ENCODE measurements at regions not wholly inside any gene's neighbourhood (a gene's known extent, or its start where the extent isn't known, plus 50 kb on each side); places are given as distances from the start of the nearest gene placed in this dataset.

GRCh38 chr7:33814400-33814799 lies 90.9 kb upstream of the BMPER start:
- H3K4me3 ChIP-seq (ENCODE audit: insufficient read depth, low read depth, low read length), result no peak overlapping the region
- H3K27me3 ChIP-seq (ENCODE audit: insufficient read depth, low read length), result no peaks in the 10 kb centered on the region
- no peaks in the 10 kb centered on the region for H3K79me2 ChIP-seq (ENCODE audit: insufficient read depth, low read length)
- H3K27me3 Mint-ChIP-seq (ENCODE audit: low read depth, unreplicated experiment), result no peaks in the 10 kb centered on the region
- no peaks in the 10 kb centered on the region for H3K9me3 ChIP-seq (ENCODE audit: insufficient read depth, low read depth, low read length)
- H3K27ac Mint-ChIP-seq (ENCODE audit: unreplicated experiment), result no peak overlapping the region
- no peak overlapping the region for H3K27ac ChIP-seq (ENCODE audit: low read depth, low read length)
- no peak overlapping the region for H3K4me3 Mint-ChIP-seq (ENCODE audit: unreplicated experiment)
- no peaks in the 10 kb centered on the region for H3K4me1 Mint-ChIP-seq (ENCODE audit: low read depth, unreplicated experiment)
- H3K4me1 ChIP-seq (ENCODE audit: insufficient read depth, low read length), result no peaks in the 10 kb centered on the region
- no peak for FAIRE-seq
- peak overlapping the region; percentile 30 for H2AFZ ChIP-seq (ENCODE audit: low read depth, low read length)
- H3K36me3 Mint-ChIP-seq (ENCODE audit: low read depth, unreplicated experiment), result no peaks in the 10 kb centered on the region
- no peaks in the 10 kb centered on the region for H3K36me3 ChIP-seq (ENCODE audit: insufficient read depth, low read length)
- DNase-seq (ENCODE audit: low read depth), result no peak
- peak overlapping the region; percentile 16 for H3K4me2 ChIP-seq (ENCODE audit: low read length)
- no peak overlapping the region for H3K9ac ChIP-seq (ENCODE audit: low read length)
- H4K20me1 ChIP-seq (ENCODE audit: insufficient read depth, low read length), result no peaks in the 10 kb centered on the region
- peaks cover 5% of the 10 kb centered on the region for H3K9me3 Mint-ChIP-seq (ENCODE audit: unreplicated experiment)
- TF ChIP-seq EZH2 (IDR thresholded peaks at IDR 0.05; ENCODE audit: insufficient read depth, low read length), result no peak
- no peak for TF ChIP-seq CTCF (IDR thresholded peaks at IDR 0.05; ENCODE audit: insufficient read depth, low read depth, low read length)

DNA sequence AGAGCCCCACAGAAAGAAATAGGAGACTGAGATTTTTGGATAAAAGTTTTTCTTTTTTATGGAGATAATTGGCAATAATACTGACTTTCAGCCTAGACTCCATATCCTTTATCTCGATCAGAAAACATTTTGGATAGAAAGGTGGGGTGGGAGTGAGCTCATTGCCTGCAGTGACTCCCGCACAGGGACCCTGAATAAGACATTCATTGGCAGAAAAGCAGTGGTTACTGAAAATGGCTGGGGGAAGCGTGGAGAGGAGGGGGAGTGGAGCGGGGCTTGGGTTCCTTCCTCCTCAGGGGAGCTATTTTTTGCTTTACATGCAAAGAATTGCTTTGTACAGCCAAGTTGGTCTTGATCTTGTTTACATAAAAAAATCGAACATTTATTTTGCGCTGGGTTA lies 90.4 kb upstream of the BMPER start:
- no peaks in the 10 kb centered on the region for H3K4me1 ChIP-seq (ENCODE audit: insufficient read depth, low read length)
- Mint-ChIP-seq H3K4me1 (ENCODE audit: low read depth, unreplicated experiment) (no peaks in the 10 kb centered on the region), H3K27me3 (ENCODE audit: low read depth, unreplicated experiment) (no peaks in the 10 kb centered on the region), H3K27ac (ENCODE audit: unreplicated experiment) (no peak overlapping the region), H3K36me3 (ENCODE audit: low read depth, unreplicated experiment) (peaks cover under 1% of the 10 kb centered on the region), H3K4me3 (ENCODE audit: unreplicated experiment) (no peak overlapping the region), H3K9me3 (ENCODE audit: unreplicated experiment) (peaks cover 6% of the 10 kb centered on the region)
- TF ChIP-seq CTCF (IDR thresholded peaks at IDR 0.05; ENCODE audit: insufficient read depth, low read depth, low read length) (no peak), EZH2 (IDR thresholded peaks at IDR 0.05; ENCODE audit: insufficient read depth, low read length) (no peak)
- no peak overlapping the region for H3K4me3 ChIP-seq (ENCODE audit: insufficient read depth, low read depth, low read length)
- no peaks in the 10 kb centered on the region for H4K20me1 ChIP-seq (ENCODE audit: insufficient read depth, low read length)
- no peak overlapping the region for H2AFZ ChIP-seq (ENCODE audit: low read depth, low read length)
- no peak overlapping the region for H3K4me2 ChIP-seq (ENCODE audit: low read length)
- H3K9ac ChIP-seq (ENCODE audit: low read length), result no peak overlapping the region
- no peak overlapping the region for H3K27ac ChIP-seq (ENCODE audit: low read depth, low read length)
- H3K27me3 ChIP-seq (ENCODE audit: insufficient read depth, low read length), result no peaks in the 10 kb centered on the region
- H3K79me2 ChIP-seq (ENCODE audit: insufficient read depth, low read length), result no peaks in the 10 kb centered on the region
- DNase-seq (ENCODE audit: low read depth), result no peak
- H3K9me3 ChIP-seq (ENCODE audit: insufficient read depth, low read depth, low read length), result no peaks in the 10 kb centered on the region
- no peak for FAIRE-seq
- H3K36me3 ChIP-seq (ENCODE audit: insufficient read depth, low read length), result no peaks in the 10 kb centered on the region

DNA sequence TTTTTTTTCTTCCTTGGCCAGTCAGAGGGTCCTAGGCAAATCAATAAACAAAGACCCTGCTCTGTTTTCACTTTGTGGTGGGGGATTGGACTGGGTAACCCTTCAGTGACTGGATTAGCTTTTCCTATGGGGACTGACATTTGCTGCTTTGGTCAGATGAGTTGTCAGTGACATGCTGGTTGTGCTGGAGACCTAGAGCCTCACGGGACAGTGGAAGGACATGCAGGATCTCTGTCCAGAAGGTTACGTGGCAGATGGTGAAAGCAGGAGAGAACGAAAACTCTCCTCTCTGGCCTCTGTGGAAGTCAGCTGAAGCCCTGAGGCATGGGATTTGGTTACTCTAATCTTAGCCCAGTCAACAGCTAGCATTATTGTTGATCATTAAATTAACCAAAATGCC lies 90.0 kb upstream of the BMPER start:
- Histone ChIP-seq H3K36me3 (ENCODE audit: insufficient read depth, low read length) (no peaks in the 10 kb centered on the region), H3K9me3 (ENCODE audit: insufficient read depth, low read depth, low read length) (no peaks in the 10 kb centered on the region), H3K9ac (ENCODE audit: low read length) (no peak overlapping the region), H4K20me1 (ENCODE audit: insufficient read depth, low read length) (no peaks in the 10 kb centered on the region), H2AFZ (ENCODE audit: low read depth, low read length) (no peak overlapping the region), H3K4me3 (ENCODE audit: insufficient read depth, low read depth, low read length) (no peak overlapping the region), H3K4me1 (ENCODE audit: insufficient read depth, low read length) (no peaks in the 10 kb centered on the region), H3K4me2 (ENCODE audit: low read length) (no peak overlapping the region), H3K27me3 (ENCODE audit: insufficient read depth, low read length) (no peaks in the 10 kb centered on the region), H3K27ac (ENCODE audit: low read depth, low read length) (no peak overlapping the region), H3K79me2 (ENCODE audit: insufficient read depth, low read length) (no peaks in the 10 kb centered on the region)
- no peak for FAIRE-seq
- no peak for TF ChIP-seq CTCF (IDR thresholded peaks at IDR 0.05; ENCODE audit: insufficient read depth, low read depth, low read length)
- no peak for TF ChIP-seq EZH2 (IDR thresholded peaks at IDR 0.05; ENCODE audit: insufficient read depth, low read length)
- no peak for DNase-seq (ENCODE audit: low read depth)
- Mint-ChIP-seq H3K4me3 (ENCODE audit: unreplicated experiment) (no peak overlapping the region), H3K9me3 (ENCODE audit: unreplicated experiment) (peaks cover 8% of the 10 kb centered on the region), H3K4me1 (ENCODE audit: low read depth, unreplicated experiment) (no peaks in the 10 kb centered on the region), H3K27me3 (ENCODE audit: low read depth, unreplicated experiment) (no peaks in the 10 kb centered on the region), H3K27ac (ENCODE audit: unreplicated experiment) (no peak overlapping the region), H3K36me3 (ENCODE audit: low read depth, unreplicated experiment) (peaks cover 3% of the 10 kb centered on the region)
